CD14-positive monocyte (primary cell): ENCODE measurements at regions not wholly inside any gene's neighbourhood (a gene's known extent, or its start where the extent isn't known, plus 50 kb on each side); places are given as distances from the start of the nearest gene placed in this dataset.
A peak's percentile ranks its signal among the peaks of the same experiment; 100 is the strongest.

ENCODE experiments used
- DNase-seq, 3 donors: peaks; one replicate each; pipeline ENCODE4 v3.0.0-alpha.2; 2011 to 2022
- H2AFZ ChIP-seq: 2 replicates; pipeline ENCODE4 v1.6.0; 2012; ENCODE audit warnings: mild to moderate bottlenecking, low read depth, low read length, inconsistent platforms; ENCODE audit not compliant: insufficient read depth, poor library complexity, severe bottlenecking
- H3K27ac ChIP-seq, 2 donors: 1 replicate in 1 of 2; 2 replicates in 1 of 2; pipeline ENCODE4 v1.5.1; 2012 to 2013; ENCODE audit warnings: low read length in 2 of 2, control low read depth in 1 of 2, inconsistent platforms in 1 of 2, low read depth in 1 of 2, mild to moderate bottlenecking in 1 of 2
- H3K27me3 ChIP-seq, 2 donors: one replicate each; pipeline versions ENCODE4 v1.6.0 to v1.6.1; 2011 to 2013; ENCODE audit warnings: low read length in 2 of 2; ENCODE audit not compliant: control insufficient read depth in 2 of 2, insufficient read depth in 2 of 2
- H3K36me3 ChIP-seq, 2 donors: replicated peaks in 1 of 2; 1 replicate in 1 of 2; 2 replicates in 1 of 2; pipeline versions ENCODE4 v1.5.1 to v1.6.1; 2012 to 2013; ENCODE audit warnings: low read length in 2 of 2, control low read depth in 1 of 2, inconsistent platforms in 1 of 2, mild to moderate bottlenecking in 1 of 2; ENCODE audit not compliant: insufficient read depth in 2 of 2, control insufficient read depth in 1 of 2
- H3K4me1 ChIP-seq, 2 donors: 1 replicate in 1 of 2; 2 replicates in 1 of 2; pipeline versions ENCODE4 v1.5.1 to v1.6.1; 2012 to 2013; ENCODE audit warnings: low read length in 2 of 2, control low read depth in 1 of 2, inconsistent platforms in 1 of 2, mild to moderate bottlenecking in 1 of 2, moderate library complexity in 1 of 2; ENCODE audit not compliant: insufficient read depth in 2 of 2, control insufficient read depth in 1 of 2
- H3K4me2 ChIP-seq: replicated peaks from 2 replicates; pipeline ENCODE3; 2012; ENCODE audit warnings: low read length, moderate library complexity, mild to moderate bottlenecking; ENCODE audit not compliant: poor library complexity, severe bottlenecking; ENCODE audit errors: extremely low read depth
- H3K4me3 ChIP-seq, 3 experiments: fragments of 200-600 bp in 1 of 3; sonication (generic) in 1 of 3; replicated peaks in 1 of 3; 1 replicate in 2 of 3; 2 replicates in 1 of 3; pipeline ENCODE4 v1.5.1; 2011 to 2013; ENCODE audit warnings: low read length in 3 of 3, mild to moderate bottlenecking in 3 of 3, control low read depth in 2 of 3, low read depth in 2 of 3, inconsistent platforms in 1 of 3, moderate library complexity in 1 of 3
- H3K79me2 ChIP-seq: 2 replicates; pipeline ENCODE4 v1.6.0; 2012; ENCODE audit warnings: mild to moderate bottlenecking, control low read depth, inconsistent platforms, low read length, moderate library complexity; ENCODE audit not compliant: insufficient read depth
- H3K9ac ChIP-seq: 2 replicates; pipeline ENCODE4 v1.6.0; 2017; ENCODE audit warnings: low read length, mild to moderate bottlenecking; ENCODE audit not compliant: insufficient read depth, poor library complexity, severe bottlenecking
- H3K9me3 ChIP-seq, 2 donors: replicated peaks in 1 of 2; 1 replicate in 1 of 2; 2 replicates in 1 of 2; pipeline versions ENCODE4 v1.5.1 to v1.6.1; 2012 to 2013; ENCODE audit warnings: low read length in 2 of 2, control low read depth in 1 of 2; ENCODE audit not compliant: control insufficient read depth in 1 of 2, insufficient read depth in 1 of 2
- H4K20me1 ChIP-seq: 2 replicates; pipeline ENCODE4 v1.6.0; 2012; ENCODE audit warnings: mild to moderate bottlenecking, low read length, control low read depth, moderate library complexity; ENCODE audit not compliant: insufficient read depth
- H3K27ac Mint-ChIP-seq, 7 donors: one replicate each; pipeline ENCODE4 v1.8.0; 2020; ENCODE audit warnings: mild to moderate bottlenecking in 7 of 7, mixed read lengths in 7 of 7, moderate library complexity in 6 of 7, inconsistent platforms in 2 of 7
- H3K27me3 Mint-ChIP-seq, 3 donors: one replicate each; pipeline ENCODE4 v1.8.0; 2021 to 2022; ENCODE audit warnings: low read depth in 3 of 3, mild to moderate bottlenecking in 3 of 3, mixed read lengths in 3 of 3, moderate library complexity in 3 of 3, inconsistent platforms in 1 of 3
- H3K36me3 Mint-ChIP-seq, 2 donors: one replicate each; pipeline ENCODE4 v1.8.0; 2020; ENCODE audit warnings: mixed read lengths in 2 of 2, inconsistent platforms in 1 of 2, mild to moderate bottlenecking in 1 of 2
- H3K4me1 Mint-ChIP-seq: one replicate; pipeline ENCODE4 v1.8.0; 2020; ENCODE audit warnings: mild to moderate bottlenecking, mixed read lengths
- H3K4me3 Mint-ChIP-seq, 2 donors: one replicate each; pipeline ENCODE4 v1.8.0; 2020; ENCODE audit warnings: mild to moderate bottlenecking in 2 of 2, mixed read lengths in 2 of 2, moderate library complexity in 1 of 2
- H3K9me3 Mint-ChIP-seq, 7 donors: one replicate each; pipeline ENCODE4 v1.8.0; 2020 to 2022; ENCODE audit warnings: mixed read lengths in 7 of 7, mild to moderate bottlenecking in 6 of 7, moderate library complexity in 6 of 7, inconsistent platforms in 2 of 7
- WGBS: methylation state at CpG from one replicate; pipeline ENCODE4 v1.1.5; 2013; ENCODE audit warnings: missing lambda C conversion rate; ENCODE audit not compliant: insufficient coverage; 5-methylcytosine and 5-hydroxymethylcytosine counted together
- intact Hi-C, 2 donors: fragments of 100-400 bp; cut with micrococcal nuclease; formaldehyde crosslinking; loops; one replicate each; pipeline versions ENCODE4 v1.15.0 to v1.15.1; 2023
- TF ChIP-seq, protein P1 (sequence below): fragments of 200-600 bp; IDR thresholded peaks from one replicate; pipeline ENCODE4 v1.8.0; 2022; ENCODE audit warnings: antibody characterized with exemption, mild to moderate bottlenecking

DNA sequence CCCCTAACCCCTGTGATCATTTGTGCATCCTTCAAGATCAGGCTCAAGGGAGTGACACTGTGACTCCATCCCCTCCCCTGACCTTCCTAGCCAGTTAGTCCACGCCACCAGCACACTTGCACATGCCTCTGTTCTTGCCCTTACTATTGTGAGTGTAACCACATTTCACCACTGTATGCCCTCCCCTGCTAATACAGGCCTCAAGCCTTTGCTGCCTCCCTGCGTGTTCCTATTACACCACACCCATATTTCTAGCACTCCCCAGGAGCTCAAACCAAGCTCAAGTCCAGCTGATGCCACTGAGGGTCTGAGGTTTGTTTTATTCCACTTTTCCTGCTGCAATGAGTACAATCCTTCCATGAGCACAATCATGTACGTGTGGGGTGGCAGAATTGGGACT lies 119.3 kb upstream of the FOXN2 start:
- H3K9ac ChIP-seq = no peak overlapping the region
- no peak for DNase-seq
- no peak overlapping the region for H2AFZ ChIP-seq
- H3K4me1 ChIP-seq = peaks cover 41 to 43% of the 10 kb centered on the region in 2 donors
- no peaks in the 10 kb centered on the region for H3K79me2 ChIP-seq
- no peaks in the 10 kb centered on the region for H3K9me3 Mint-ChIP-seq
- no peak overlapping the region for H3K4me3 Mint-ChIP-seq
- no peaks in the 10 kb centered on the region for H3K27me3 ChIP-seq
- peaks cover 0 to 5% (median 4%) of the 10 kb centered on the region in 3 donors for H3K27me3 Mint-ChIP-seq
- peaks cover 0 to 10% of the 10 kb centered on the region in 2 donors for H3K36me3 Mint-ChIP-seq
- no peak overlapping the region for H3K4me3 ChIP-seq
- no peaks in the 10 kb centered on the region for H4K20me1 ChIP-seq
- intact Hi-C loops = no loop called here
- H3K9me3 ChIP-seq = no peaks in the 10 kb centered on the region
- WGBS = 75% methylated on average over 2 of the region's 3 CpGs
- H3K36me3 ChIP-seq = no peaks in the 10 kb centered on the region
- H3K27ac Mint-ChIP-seq = no peak overlapping the region
- TF ChIP-seq, protein P1, sequence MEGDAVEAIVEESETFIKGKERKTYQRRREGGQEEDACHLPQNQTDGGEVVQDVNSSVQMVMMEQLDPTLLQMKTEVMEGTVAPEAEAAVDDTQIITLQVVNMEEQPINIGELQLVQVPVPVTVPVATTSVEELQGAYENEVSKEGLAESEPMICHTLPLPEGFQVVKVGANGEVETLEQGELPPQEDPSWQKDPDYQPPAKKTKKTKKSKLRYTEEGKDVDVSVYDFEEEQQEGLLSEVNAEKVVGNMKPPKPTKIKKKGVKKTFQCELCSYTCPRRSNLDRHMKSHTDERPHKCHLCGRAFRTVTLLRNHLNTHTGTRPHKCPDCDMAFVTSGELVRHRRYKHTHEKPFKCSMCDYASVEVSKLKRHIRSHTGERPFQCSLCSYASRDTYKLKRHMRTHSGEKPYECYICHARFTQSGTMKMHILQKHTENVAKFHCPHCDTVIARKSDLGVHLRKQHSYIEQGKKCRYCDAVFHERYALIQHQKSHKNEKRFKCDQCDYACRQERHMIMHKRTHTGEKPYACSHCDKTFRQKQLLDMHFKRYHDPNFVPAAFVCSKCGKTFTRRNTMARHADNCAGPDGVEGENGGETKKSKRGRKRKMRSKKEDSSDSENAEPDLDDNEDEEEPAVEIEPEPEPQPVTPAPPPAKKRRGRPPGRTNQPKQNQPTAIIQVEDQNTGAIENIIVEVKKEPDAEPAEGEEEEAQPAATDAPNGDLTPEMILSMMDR = no peak
- no peak overlapping the region for H3K27ac ChIP-seq
- peaks cover 45% of the 10 kb centered on the region for H3K4me1 Mint-ChIP-seq
- no peak overlapping the region for H3K4me2 ChIP-seq

DNA sequence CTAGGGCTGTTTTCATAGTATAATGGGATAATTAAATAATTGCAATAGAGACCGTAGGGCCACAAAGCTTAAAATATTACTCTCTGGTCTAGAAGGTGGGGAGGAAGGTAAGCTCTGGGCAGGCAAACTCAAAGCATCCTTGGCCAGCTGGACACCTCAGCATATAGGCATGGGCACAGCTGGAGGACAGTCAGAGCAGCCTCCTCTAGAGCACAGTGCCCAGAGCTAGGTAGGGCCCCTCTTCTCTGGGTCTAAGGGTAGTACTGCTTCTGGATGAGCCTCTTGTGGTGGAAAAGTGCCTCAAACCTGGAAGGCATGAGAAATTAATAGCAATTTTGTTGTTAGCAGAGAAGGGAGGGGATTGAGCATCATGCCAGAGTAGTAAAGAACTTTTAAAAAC lies 116.9 kb upstream of the FOXN2 start:
- Mint-ChIP-seq H3K36me3 (peaks cover 0 to 4% of the 10 kb centered on the region in 2 donors), H3K27ac (peak overlapping the region in 3 of 7 donors; percentile 33 to 82 (median 72)), H3K4me1 (peaks cover 38% of the 10 kb centered on the region), H3K4me3 (no peak overlapping the region), H3K9me3 (no peaks in the 10 kb centered on the region), H3K27me3 (peaks cover 0 to 5% (median 4%) of the 10 kb centered on the region in 3 donors)
- Histone ChIP-seq H3K27ac (peak overlapping the region in 1 of 2 donors; percentile 39), H3K9me3 (no peaks in the 10 kb centered on the region), H3K79me2 (no peaks in the 10 kb centered on the region), H3K9ac (no peak overlapping the region), H3K4me1 (peaks cover 34 to 36% of the 10 kb centered on the region in 2 donors), H3K4me2 (no peak overlapping the region), H2AFZ (no peak overlapping the region), H3K36me3 (no peaks in the 10 kb centered on the region), H3K4me3 (no peak overlapping the region), H4K20me1 (no peaks in the 10 kb centered on the region), H3K27me3 (no peaks in the 10 kb centered on the region)
- TF ChIP-seq, protein P1 = no peak
- intact Hi-C loops = no loop called here
- WGBS = 100% methylated on average over 1 of the region's 1 CpG
- no peak for DNase-seq
